ENCODE measurements at regions not wholly inside any gene's neighbourhood (a gene's known extent, or its start where the extent isn't known, plus 50 kb on each side); places are given as distances from the start of the nearest gene placed in this dataset.
A peak's percentile ranks its signal among the peaks of the same experiment; 100 is the strongest.

DNA sequence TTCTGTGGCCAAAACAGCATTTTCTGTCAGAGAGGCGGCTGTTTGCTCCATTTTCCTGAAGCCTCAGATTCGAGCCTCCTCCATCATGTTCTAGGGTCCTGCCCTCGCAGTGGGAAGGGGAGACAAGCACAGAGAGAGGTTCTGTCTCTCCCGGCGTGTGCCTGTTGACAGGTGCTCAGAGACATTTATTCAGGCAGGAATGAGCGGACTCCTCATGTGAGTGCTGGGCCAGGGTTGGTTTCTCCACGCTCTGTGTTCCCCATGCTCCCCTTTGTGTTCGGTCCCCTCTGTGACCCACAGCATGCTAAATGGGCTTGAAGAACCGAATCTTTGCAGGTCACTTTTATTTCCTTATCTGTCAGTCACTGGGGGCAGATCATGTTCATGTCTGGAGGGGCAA, 374.6 kb downstream of the GLRX3 start:
- intact Hi-C loops (cut with DNase I): no loop called here
- Histone ChIP-seq H3K27me3 (ENCODE audit: control insufficient read depth, insufficient read depth, low read length) (no peaks in the 10 kb centered on the region), H3K27ac (ENCODE audit: low read depth in 2 of 2, low read length in 2 of 2) (no peak overlapping the region), H3K9me3 (ENCODE audit: control insufficient read depth in 2 of 3, insufficient read depth in 1 of 3, low read length in 3 of 3) (no peaks in the 10 kb centered on the region), H3K9ac (ENCODE audit: low read length in 3 of 3) (no peak overlapping the region), H3K4me3 (ENCODE audit: low read length in 3 of 3) (no peak overlapping the region), H3K36me3 (ENCODE audit: control insufficient read depth in 2 of 3, insufficient read depth in 3 of 3, low read length in 3 of 3) (no peaks in the 10 kb centered on the region), H3K4me1 (ENCODE audit: control insufficient read depth in 2 of 3, insufficient read depth in 2 of 3, low read depth in 1 of 3, low read length in 3 of 3) (no peaks in the 10 kb centered on the region)
- FAIRE-seq (no peak), DNase-seq (no peak)
- TF ChIP-seq, protein P1, sequence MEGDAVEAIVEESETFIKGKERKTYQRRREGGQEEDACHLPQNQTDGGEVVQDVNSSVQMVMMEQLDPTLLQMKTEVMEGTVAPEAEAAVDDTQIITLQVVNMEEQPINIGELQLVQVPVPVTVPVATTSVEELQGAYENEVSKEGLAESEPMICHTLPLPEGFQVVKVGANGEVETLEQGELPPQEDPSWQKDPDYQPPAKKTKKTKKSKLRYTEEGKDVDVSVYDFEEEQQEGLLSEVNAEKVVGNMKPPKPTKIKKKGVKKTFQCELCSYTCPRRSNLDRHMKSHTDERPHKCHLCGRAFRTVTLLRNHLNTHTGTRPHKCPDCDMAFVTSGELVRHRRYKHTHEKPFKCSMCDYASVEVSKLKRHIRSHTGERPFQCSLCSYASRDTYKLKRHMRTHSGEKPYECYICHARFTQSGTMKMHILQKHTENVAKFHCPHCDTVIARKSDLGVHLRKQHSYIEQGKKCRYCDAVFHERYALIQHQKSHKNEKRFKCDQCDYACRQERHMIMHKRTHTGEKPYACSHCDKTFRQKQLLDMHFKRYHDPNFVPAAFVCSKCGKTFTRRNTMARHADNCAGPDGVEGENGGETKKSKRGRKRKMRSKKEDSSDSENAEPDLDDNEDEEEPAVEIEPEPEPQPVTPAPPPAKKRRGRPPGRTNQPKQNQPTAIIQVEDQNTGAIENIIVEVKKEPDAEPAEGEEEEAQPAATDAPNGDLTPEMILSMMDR (IDR thresholded peaks at IDR 0.05; ENCODE audit: borderline replicate concordance, extremely low read depth, insufficient read depth): no peak

DNA sequence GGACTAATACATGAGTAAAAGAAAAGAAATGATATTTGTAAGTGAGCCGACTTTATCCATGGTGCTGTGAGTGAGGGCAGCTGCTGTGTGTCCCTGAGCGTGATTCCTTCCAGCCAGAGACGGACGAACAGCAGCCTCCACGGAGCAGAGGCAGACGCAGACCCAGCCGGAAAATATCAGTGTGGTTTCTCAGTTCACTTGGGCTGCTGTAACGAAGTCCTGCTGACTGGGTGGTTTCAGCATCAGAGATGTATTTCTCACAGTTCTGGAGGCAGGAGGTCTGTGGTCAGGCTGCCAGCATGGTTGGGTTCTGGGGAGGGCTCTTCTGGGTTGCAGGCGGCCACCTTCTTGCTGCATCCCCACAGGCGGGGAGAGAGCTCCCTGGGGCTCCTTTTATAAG, 375.6 kb downstream of the GLRX3 start:
- DNase-seq: peak in 1 of 5 donors; percentile 49
- no peaks in the 10 kb centered on the region for H3K27me3 ChIP-seq (ENCODE audit: control insufficient read depth, insufficient read depth, low read length)

DNA sequence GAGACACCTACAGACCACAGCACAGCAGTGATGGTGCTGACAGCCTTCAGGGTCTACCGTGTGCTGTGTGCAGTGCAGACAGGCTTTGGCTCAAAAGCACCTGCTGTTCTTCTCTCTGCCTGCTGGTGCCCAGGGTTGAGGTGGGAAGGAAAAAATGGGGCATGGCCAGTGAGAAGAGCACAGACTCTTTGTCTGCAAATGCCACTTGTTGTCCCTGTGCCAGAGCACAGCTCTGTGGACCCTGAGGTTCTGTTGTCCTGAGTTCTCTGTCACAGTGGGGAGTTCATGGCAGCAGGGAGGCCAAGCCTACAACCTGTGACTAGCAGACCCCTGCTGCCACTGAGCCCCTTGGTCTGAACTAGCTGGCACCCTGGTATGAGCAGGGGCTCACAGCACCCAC, 376.7 kb downstream of the GLRX3 start:
- Histone ChIP-seq H3K4me1 (ENCODE audit: control insufficient read depth in 2 of 3, insufficient read depth in 2 of 3, low read depth in 1 of 3, low read length in 3 of 3) (no peaks in the 10 kb centered on the region), H3K27me3 (ENCODE audit: control insufficient read depth, insufficient read depth, low read length) (no peaks in the 10 kb centered on the region), H3K36me3 (ENCODE audit: control insufficient read depth in 2 of 3, insufficient read depth in 3 of 3, low read length in 3 of 3) (no peaks in the 10 kb centered on the region), H3K9ac (ENCODE audit: low read length in 3 of 3) (no peak overlapping the region), H3K27ac (ENCODE audit: low read depth in 2 of 2, low read length in 2 of 2) (no peak overlapping the region), H3K4me3 (ENCODE audit: low read length in 3 of 3) (no peak overlapping the region), H3K9me3 (ENCODE audit: control insufficient read depth in 2 of 3, insufficient read depth in 1 of 3, low read length in 3 of 3) (no peaks in the 10 kb centered on the region)
- no peak for FAIRE-seq
- intact Hi-C loops (cut with DNase I): no loop called here
- TF ChIP-seq, protein P1 (IDR thresholded peaks at IDR 0.05; ENCODE audit: borderline replicate concordance, extremely low read depth, insufficient read depth): no peak
- no peak for DNase-seq

More for the DNA sequence above, 375.6 kb downstream of the GLRX3 start:
- Histone ChIP-seq H3K4me3 (ENCODE audit: low read length in 3 of 3) (no peak overlapping the region), H3K36me3 (ENCODE audit: control insufficient read depth in 2 of 3, insufficient read depth in 3 of 3, low read length in 3 of 3) (no peaks in the 10 kb centered on the region), H3K4me1 (ENCODE audit: control insufficient read depth in 2 of 3, insufficient read depth in 2 of 3, low read depth in 1 of 3, low read length in 3 of 3) (no peaks in the 10 kb centered on the region), H3K9me3 (ENCODE audit: control insufficient read depth in 2 of 3, insufficient read depth in 1 of 3, low read length in 3 of 3) (no peaks in the 10 kb centered on the region), H3K9ac (ENCODE audit: low read length in 3 of 3) (no peak overlapping the region), H3K27ac (ENCODE audit: low read depth in 2 of 2, low read length in 2 of 2) (no peak overlapping the region)
- FAIRE-seq: no peak
- TF ChIP-seq, protein P1 (IDR thresholded peaks at IDR 0.05; ENCODE audit: borderline replicate concordance, extremely low read depth, insufficient read depth): no peak
- intact Hi-C loops (cut with DNase I): no loop called here
